ENCODE measurements at regions not wholly inside any gene's neighbourhood (a gene's known extent, or its start where the extent isn't known, plus 50 kb on each side); places are given as distances from the start of the nearest gene placed in this dataset.

GRCh38 chr15:38648121-38648843 lies 83.7 kb upstream of the RASGRP1 start:
- DNase-seq = no peak

- no peak for DNase-seq
These were observed 85.8 kb upstream of the RASGRP1 start for GRCh38 chr15:38650384-38650783.

GRCh38 chr15:38650936-38651327 lies 86.3 kb upstream of the RASGRP1 start:
- DNase-seq = no peak

- no peak for DNase-seq
These were observed 86.9 kb upstream of the RASGRP1 start for GRCh38 chr15:38651328-38652038.

GRCh38 chr15:38652183-38652794 lies 87.7 kb upstream of the RASGRP1 start:
- no peak for DNase-seq

- no peak for DNase-seq
These were observed 88.4 kb upstream of the RASGRP1 start for GRCh38 chr15:38652998-38653397.

DNA sequence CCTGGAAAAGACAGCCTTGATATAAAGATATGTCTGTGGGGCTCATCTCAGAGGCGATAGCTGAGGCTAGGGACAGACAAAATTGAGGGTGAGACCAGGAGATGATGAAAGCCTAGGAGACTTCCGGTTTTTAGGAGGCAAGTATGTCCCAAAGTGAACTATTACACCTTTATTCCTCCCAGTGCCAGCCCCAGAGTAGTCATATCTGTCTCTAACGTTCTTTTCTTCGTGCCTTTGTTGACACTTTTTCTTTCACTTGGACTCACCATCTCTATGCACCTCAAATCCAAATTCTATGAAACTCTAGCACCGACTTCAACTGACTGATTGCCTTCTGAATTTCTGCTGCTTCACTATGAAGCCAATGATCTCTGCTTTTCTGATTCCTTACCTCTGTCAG lies 93.8 kb upstream of the RASGRP1 start:
- DNase-seq = no peak

DNA sequence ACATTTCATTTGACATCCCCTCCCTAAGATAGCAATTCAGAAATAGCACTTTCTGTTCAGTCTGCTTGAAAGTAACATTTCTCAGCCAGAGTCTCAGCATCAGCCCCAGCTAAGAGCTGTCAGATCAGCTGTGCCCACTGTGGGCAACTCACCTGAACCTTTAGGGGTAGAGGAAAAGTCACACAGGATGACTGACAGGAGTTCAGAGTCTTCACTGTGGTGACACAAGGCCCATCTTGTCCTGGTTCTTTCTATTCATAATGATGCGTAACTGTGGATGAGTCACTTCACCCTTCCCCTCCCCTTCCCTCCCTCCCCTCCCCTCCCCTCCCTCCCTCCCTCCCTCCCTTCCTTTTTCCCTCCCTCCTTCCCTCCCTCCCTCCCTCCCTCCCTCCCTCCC lies 96.1 kb upstream of the RASGRP1 start:
- no peak for DNase-seq

GRCh38 chr15:38662033-38662802 lies 97.6 kb upstream of the RASGRP1 start:
- no peak for DNase-seq

DNA sequence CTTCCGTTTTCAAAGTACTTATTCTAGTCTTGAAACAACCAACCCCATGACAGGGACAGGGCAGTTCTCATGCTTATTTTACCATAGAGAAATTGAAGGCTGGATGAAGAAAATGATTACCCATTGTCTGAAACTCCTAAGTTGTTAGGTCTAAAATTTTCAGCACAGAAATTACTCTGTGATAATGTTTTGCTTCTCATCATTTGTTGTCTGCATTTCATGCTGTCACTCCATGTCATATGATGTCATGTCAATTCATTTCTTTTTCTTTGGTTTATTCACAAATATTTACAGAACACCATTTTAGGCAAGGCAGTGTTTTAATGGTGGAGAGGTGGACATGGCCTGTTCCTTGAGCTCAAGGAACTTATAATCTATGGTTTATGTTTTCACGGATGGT lies 98.2 kb upstream of the RASGRP1 start:
- no peak for DNase-seq

DNA sequence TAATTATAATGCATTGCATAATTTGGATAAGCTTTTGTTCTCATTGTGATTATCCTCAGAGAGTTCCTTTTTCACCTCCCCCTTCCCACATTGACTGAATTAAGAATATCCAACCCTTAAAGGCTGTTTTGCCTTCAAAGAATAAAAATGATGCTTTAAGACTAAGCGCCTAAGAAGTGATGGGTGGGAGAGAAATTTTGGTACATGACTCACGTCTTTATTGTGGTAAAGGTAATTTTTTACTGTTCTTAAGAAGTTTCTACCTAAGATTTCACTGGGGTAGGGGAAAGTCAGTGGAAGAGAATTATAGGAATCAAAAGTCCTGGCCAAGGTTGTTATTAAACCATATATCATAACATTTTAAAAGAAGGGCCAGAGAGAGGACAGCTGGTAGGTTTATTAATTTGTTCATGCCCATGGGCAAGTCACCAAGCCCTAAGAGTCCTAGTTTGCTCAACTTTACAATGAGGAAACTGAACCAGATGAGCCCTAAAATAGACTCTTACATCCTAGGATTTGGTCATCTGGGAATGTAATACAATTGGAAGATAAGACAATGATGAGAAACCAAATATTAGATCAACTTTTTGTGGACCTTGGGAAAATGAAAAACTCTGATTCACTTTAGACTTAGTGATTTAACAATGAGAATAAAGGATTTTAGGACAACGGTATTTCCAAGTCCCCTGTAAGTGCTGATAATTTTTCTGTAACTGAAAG lies 101.1 kb upstream of the RASGRP1 start:
- DNase-seq = no peak

GRCh38 chr15:38666865-38667510 lies 102.4 kb upstream of the RASGRP1 start:
- DNase-seq = no peak

- DNase-seq = peak; percentile 5
These were observed 103.6 kb upstream of the RASGRP1 start for GRCh38 chr15:38667890-38668850.

GRCh38 chr15:38668898-38669391 lies 104.3 kb upstream of the RASGRP1 start:
- peak; percentile 33 for DNase-seq

GRCh38 chr15:38670128-38671005 lies 105.8 kb upstream of the RASGRP1 start:
- no peak for DNase-seq

DNA sequence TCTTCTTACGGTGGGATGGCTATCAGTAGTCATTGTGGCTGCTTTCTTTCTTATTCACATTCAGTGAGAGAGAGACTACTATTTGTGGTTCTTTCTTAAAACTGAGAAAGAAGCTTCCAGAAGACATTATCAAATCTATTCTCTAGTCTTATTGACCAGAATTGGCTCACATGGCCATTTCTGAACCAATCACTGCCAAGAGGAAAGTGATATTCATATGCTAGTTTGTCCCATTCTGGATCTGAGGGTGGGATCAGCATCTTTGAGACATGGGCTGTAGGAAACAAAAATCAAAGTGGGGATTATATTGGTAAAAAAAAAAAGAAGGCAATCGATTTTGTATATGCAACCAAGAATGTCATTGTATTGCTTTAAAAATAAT lies 106.4 kb upstream of the RASGRP1 start:
- no peak for DNase-seq

DNA sequence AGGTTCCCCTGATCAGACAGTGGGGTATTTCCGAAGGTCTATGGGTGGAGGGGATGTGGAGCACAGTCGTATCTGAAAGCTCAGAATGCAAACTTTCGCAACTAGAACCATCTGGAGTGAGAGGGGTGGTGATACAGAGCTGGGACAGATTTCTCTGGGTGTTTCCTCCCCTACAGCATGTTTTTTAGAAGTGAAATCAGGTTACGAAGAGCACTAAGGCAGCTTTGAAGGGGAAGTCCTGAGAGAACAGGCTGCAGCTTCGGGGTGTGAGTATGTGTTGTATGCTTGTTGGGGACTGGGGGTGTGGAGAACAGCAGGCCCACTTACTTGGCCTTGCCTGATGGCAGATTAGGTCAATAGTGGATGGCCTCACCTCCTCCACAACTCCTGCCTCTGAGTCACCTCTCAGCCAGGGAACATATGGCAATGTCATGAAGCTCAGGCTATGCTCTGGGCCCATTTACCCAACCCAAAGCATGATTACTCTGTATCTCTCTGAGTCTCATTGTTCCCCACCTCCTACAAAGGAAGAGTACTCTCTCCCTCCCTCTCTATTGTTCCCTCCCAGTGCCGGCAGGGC lies 107.2 kb upstream of the RASGRP1 start:
- no peak for DNase-seq

DNA sequence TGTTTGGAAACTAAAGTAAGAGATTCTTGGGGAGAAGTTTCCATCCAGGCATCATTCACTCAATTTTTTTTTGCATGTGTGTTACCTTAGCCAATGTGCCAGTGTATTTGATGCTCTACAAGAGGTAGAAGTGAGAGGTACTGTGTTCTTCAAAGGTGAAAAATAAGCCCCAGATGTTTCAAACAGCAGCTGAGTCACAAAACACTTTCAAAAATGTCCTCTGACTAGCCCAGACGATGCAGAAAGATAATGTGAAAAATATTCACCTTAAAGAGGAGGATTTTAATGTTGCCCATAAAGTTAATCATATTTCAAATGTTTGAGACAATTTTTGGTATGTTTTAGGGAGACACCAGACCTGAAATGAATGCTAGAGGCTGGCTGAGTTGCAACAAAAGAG lies 107.7 kb upstream of the RASGRP1 start:
- no peak for DNase-seq
